ENCODE measurements at regions not wholly inside any gene's neighbourhood (a gene's known extent, or its start where the extent isn't known, plus 50 kb on each side); places are given as distances from the start of the nearest gene placed in this dataset.

- FAIRE-seq (no peak), DNase-seq (ENCODE audit: low read depth, low spot score) (no peak)
- ChIA-PET POLR2A (interaction anchor here (1.0 kb wide), 1 partner anchor 9 kb away, joined by 3 read pairs; no protein-coding TSS in a partner anchor), CTCF (interaction anchor here (1.0 kb wide), 2 partner anchors 10 to 11 kb away, joined by 3 to 4 read pairs; no protein-coding TSS in a partner anchor)
- Histone ChIP-seq H4K20me1 (replicated peaks; ENCODE audit: control insufficient read depth, extremely low read depth, insufficient read depth, low read length) (no peaks in the 10 kb centered on the region), H3K4me3 (replicated peaks in 1 of 3; ENCODE audit: insufficient read depth in 1 of 3, low read depth in 1 of 3, low read length in 3 of 3) (no peak overlapping the region), H3K9ac (replicated peaks; ENCODE audit: extremely low read depth, insufficient read depth, low read length) (no peak overlapping the region), H3K4me1 (ENCODE audit: control insufficient read depth, extremely low read depth, insufficient read depth, low read length) (no peaks in the 10 kb centered on the region), H3K4me2 (ENCODE audit: insufficient read depth, low read length) (no peak overlapping the region), H3K27me3 (ENCODE audit: control insufficient read depth in 2 of 2, insufficient read depth in 2 of 2, low read length in 2 of 2) (peaks cover 14 to 15% of the 10 kb centered on the region in 2 experiments), H2AFZ (ENCODE audit: low read depth, low read length) (no peak overlapping the region), H3K79me2 (ENCODE audit: control insufficient read depth, insufficient read depth, low read length) (no peaks in the 10 kb centered on the region), H3K9me1 (replicated peaks; ENCODE audit: control insufficient read depth, extremely low read depth, insufficient read depth, low read length) (no peaks in the 10 kb centered on the region), H3K27ac (ENCODE audit: insufficient read depth, low read depth, low read length) (no peak overlapping the region), H3K9me3 (replicated peaks; ENCODE audit: control insufficient read depth, insufficient read depth, low read length) (no peaks in the 10 kb centered on the region), H3K36me3 (ENCODE audit: control insufficient read depth in 2 of 2, extremely low read depth in 1 of 2, insufficient read depth in 2 of 2, low read length in 2 of 2) (no peaks in the 10 kb centered on the region)
- BruUV-seq (replicated peaks) = no TSS peak
- no peak for TF ChIP-seq POLR2AphosphoS5 (IDR thresholded peaks at IDR 0.05; ENCODE audit: insufficient read depth, low read depth, low read length)
- no peak for TF ChIP-seq MYC (IDR thresholded peaks at IDR 0.05; ENCODE audit: low read depth, low read length)
- no peak for TF ChIP-seq FOS (IDR thresholded peaks at IDR 0.05; ENCODE audit: borderline replicate concordance, insufficient read depth, low read length)
- TF ChIP-seq EZH2 (IDR thresholded peaks at IDR 0.05; ENCODE audit: borderline replicate concordance, low read depth, low read length, severe bottlenecking) = no peak
- TF ChIP-seq, protein P1, sequence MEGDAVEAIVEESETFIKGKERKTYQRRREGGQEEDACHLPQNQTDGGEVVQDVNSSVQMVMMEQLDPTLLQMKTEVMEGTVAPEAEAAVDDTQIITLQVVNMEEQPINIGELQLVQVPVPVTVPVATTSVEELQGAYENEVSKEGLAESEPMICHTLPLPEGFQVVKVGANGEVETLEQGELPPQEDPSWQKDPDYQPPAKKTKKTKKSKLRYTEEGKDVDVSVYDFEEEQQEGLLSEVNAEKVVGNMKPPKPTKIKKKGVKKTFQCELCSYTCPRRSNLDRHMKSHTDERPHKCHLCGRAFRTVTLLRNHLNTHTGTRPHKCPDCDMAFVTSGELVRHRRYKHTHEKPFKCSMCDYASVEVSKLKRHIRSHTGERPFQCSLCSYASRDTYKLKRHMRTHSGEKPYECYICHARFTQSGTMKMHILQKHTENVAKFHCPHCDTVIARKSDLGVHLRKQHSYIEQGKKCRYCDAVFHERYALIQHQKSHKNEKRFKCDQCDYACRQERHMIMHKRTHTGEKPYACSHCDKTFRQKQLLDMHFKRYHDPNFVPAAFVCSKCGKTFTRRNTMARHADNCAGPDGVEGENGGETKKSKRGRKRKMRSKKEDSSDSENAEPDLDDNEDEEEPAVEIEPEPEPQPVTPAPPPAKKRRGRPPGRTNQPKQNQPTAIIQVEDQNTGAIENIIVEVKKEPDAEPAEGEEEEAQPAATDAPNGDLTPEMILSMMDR (IDR thresholded peaks at IDR 0.05; ENCODE audit: extremely low read depth in 1 of 2, insufficient read depth in 1 of 2, low read depth in 1 of 2, low read length in 2 of 2) = no peak
- no peak for TF ChIP-seq POLR2A (IDR thresholded peaks at IDR 0.05; ENCODE audit: low read depth, low read length)
- no peak for TF ChIP-seq GATA2 (IDR thresholded peaks at IDR 0.05; ENCODE audit: insufficient read depth, insufficient read length, low read depth, low read length)
- TF ChIP-seq, protein P2, sequence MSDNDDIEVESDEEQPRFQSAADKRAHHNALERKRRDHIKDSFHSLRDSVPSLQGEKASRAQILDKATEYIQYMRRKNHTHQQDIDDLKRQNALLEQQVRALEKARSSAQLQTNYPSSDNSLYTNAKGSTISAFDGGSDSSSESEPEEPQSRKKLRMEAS (IDR thresholded peaks at IDR 0.05; ENCODE audit: insufficient read depth, insufficient read length) = no peak
- TF ChIP-seq JUN (IDR thresholded peaks at IDR 0.05; ENCODE audit: borderline replicate concordance, insufficient read depth, insufficient read length, low read depth) = no peak
- intact Hi-C loops (cut with micrococcal nuclease) (no loop called here), dilution Hi-C loops (cut with MboI; ENCODE audit: extremely low pct_ligation_motif_present, low sequenced_read_pairs) (no loop called here)
Observed at GRCh38 chr6:43963877-43964658, 163.2 kb downstream of the MRPL14 start.

Measured in endothelial cell of umbilical vein (primary cell).